ENCODE measurements at regions not wholly inside any gene's neighbourhood (a gene's known extent, or its start where the extent isn't known, plus 50 kb on each side); places are given as distances from the start of the nearest gene placed in this dataset.

DNA sequence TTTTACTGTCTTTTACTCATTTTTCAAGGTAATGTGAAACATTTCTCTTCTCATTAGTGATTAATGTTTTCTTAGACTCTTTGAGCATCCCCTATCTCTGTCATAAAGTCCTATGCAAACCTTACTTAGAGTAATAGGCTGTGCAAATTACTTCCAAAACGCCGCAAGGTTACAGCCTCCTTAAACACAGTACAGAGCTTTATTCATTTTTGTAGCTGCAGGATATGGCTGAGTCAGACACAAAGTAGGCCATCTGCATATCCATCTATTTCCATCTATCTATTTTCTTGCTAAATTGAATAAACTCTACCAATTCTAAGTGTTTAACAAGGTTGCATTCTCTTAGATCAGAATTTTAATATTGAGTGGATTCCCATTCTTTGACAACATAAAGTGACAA lies 335.6 kb upstream of the SLC16A7 start:
- intact Hi-C loops (cut with micrococcal nuclease; ENCODE audit: unreplicated experiment) (no loop called here), in situ Hi-C loops (cut with HindIII; ENCODE audit: low pct_unique_long_range_greater_than_20kb, low sequenced_read_pairs) (no loop called here)
- Histone ChIP-seq H3K27me3 (ENCODE audit: control insufficient read depth, insufficient read depth, low read length) (no peaks in the 10 kb centered on the region), H3K36me3 (ENCODE audit: control insufficient read depth, insufficient read depth, low read length) (no peaks in the 10 kb centered on the region), H3K4me3 (ENCODE audit: low read depth in 2 of 2, low read length in 2 of 2) (no peak overlapping the region), H3K27ac (ENCODE audit: low read length) (no peak overlapping the region), H3K9me3 (ENCODE audit: control insufficient read depth, insufficient read depth, low read depth, low read length) (no peaks in the 10 kb centered on the region), H3K4me1 (ENCODE audit: control insufficient read depth, insufficient read depth, low read length) (no peaks in the 10 kb centered on the region)
- TF ChIP-seq POLR2AphosphoS5 (IDR thresholded peaks at IDR 0.05; ENCODE audit: low read depth, low read length) (no peak), TCF7L2 (IDR thresholded peaks at IDR 0.05; ENCODE audit: low read depth, low read length) (no peak), SIN3A (IDR thresholded peaks at IDR 0.05; ENCODE audit: borderline replicate concordance, insufficient read depth, low read depth, low read length) (no peak)
- TF ChIP-seq, protein P1, sequence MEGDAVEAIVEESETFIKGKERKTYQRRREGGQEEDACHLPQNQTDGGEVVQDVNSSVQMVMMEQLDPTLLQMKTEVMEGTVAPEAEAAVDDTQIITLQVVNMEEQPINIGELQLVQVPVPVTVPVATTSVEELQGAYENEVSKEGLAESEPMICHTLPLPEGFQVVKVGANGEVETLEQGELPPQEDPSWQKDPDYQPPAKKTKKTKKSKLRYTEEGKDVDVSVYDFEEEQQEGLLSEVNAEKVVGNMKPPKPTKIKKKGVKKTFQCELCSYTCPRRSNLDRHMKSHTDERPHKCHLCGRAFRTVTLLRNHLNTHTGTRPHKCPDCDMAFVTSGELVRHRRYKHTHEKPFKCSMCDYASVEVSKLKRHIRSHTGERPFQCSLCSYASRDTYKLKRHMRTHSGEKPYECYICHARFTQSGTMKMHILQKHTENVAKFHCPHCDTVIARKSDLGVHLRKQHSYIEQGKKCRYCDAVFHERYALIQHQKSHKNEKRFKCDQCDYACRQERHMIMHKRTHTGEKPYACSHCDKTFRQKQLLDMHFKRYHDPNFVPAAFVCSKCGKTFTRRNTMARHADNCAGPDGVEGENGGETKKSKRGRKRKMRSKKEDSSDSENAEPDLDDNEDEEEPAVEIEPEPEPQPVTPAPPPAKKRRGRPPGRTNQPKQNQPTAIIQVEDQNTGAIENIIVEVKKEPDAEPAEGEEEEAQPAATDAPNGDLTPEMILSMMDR (IDR thresholded peaks at IDR 0.05): no peak
- TF ChIP-seq, protein P2, sequence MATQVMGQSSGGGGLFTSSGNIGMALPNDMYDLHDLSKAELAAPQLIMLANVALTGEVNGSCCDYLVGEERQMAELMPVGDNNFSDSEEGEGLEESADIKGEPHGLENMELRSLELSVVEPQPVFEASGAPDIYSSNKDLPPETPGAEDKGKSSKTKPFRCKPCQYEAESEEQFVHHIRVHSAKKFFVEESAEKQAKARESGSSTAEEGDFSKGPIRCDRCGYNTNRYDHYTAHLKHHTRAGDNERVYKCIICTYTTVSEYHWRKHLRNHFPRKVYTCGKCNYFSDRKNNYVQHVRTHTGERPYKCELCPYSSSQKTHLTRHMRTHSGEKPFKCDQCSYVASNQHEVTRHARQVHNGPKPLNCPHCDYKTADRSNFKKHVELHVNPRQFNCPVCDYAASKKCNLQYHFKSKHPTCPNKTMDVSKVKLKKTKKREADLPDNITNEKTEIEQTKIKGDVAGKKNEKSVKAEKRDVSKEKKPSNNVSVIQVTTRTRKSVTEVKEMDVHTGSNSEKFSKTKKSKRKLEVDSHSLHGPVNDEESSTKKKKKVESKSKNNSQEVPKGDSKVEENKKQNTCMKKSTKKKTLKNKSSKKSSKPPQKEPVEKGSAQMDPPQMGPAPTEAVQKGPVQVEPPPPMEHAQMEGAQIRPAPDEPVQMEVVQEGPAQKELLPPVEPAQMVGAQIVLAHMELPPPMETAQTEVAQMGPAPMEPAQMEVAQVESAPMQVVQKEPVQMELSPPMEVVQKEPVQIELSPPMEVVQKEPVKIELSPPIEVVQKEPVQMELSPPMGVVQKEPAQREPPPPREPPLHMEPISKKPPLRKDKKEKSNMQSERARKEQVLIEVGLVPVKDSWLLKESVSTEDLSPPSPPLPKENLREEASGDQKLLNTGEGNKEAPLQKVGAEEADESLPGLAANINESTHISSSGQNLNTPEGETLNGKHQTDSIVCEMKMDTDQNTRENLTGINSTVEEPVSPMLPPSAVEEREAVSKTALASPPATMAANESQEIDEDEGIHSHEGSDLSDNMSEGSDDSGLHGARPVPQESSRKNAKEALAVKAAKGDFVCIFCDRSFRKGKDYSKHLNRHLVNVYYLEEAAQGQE (IDR thresholded peaks at IDR 0.05; ENCODE audit: insufficient read depth in 1 of 2, low read depth in 2 of 2, low read length in 1 of 2): no peak
- DNase-seq (ENCODE audit: low read depth, low spot score) (no peak), ATAC-seq (no peak)
- ChIA-PET CTCF (no interaction called here), POLR2A (no interaction called here)
- BruUV-seq (replicated peaks): no TSS peak

- POLR2A ChIA-PET: no interaction called here
- DNase-seq (ENCODE audit: low read depth, low spot score) (no peak), ATAC-seq (no peak)
- in situ Hi-C loops (cut with HindIII; ENCODE audit: low pct_unique_long_range_greater_than_20kb, low sequenced_read_pairs) (no loop called here), intact Hi-C loops (cut with micrococcal nuclease; ENCODE audit: unreplicated experiment) (no loop called here)
- no peaks in the 10 kb centered on the region for H3K27me3 ChIP-seq (ENCODE audit: control insufficient read depth, insufficient read depth, low read length)
- H3K36me3 ChIP-seq (ENCODE audit: control insufficient read depth, insufficient read depth, low read length): no peaks in the 10 kb centered on the region; the same call in 1 of the 2 replicates
- no peaks in the 10 kb centered on the region; the same call in 1 of the 2 replicates for H3K9me3 ChIP-seq (ENCODE audit: control insufficient read depth, insufficient read depth, low read depth, low read length)
- TF ChIP-seq, protein P1 (IDR thresholded peaks at IDR 0.05): no peak
- TF ChIP-seq TCF7L2 (IDR thresholded peaks at IDR 0.05; ENCODE audit: low read depth, low read length): no peak
- TF ChIP-seq, protein P2 (IDR thresholded peaks at IDR 0.05; ENCODE audit: insufficient read depth in 1 of 2, low read depth in 2 of 2, low read length in 1 of 2): no peak
- TF ChIP-seq SIN3A (IDR thresholded peaks at IDR 0.05; ENCODE audit: borderline replicate concordance, insufficient read depth, low read depth, low read length): no peak
- TF ChIP-seq POLR2AphosphoS5 (IDR thresholded peaks at IDR 0.05; ENCODE audit: low read depth, low read length): no peak
- BruUV-seq (replicated peaks): no TSS peak
- CTCF ChIA-PET: no interaction called here
- no peaks in the 10 kb centered on the region for H3K4me1 ChIP-seq (ENCODE audit: control insufficient read depth, insufficient read depth, low read length)
- no peak overlapping the region for H3K4me3 ChIP-seq (ENCODE audit: low read depth in 2 of 2, low read length in 2 of 2)
- no peak overlapping the region for H3K27ac ChIP-seq (ENCODE audit: low read length)
These were observed 332.4 kb upstream of the LRIG3 start for GRCh38 chr12:59252731-59253130.
